HG03521 (cell line): ENCODE measurements at regions not wholly inside any gene's neighbourhood (a gene's known extent, or its start where the extent isn't known, plus 50 kb on each side); places are given as distances from the start of the nearest gene placed in this dataset.
"Not testable (repeated sequence)": the region's sequence is repeated elsewhere in the genome, so short reads cannot be mapped to it uniquely, and the experiment has no call there.

Experiments used
- ATAC-seq: cut with Tn5 transposase; IDR thresholded peaks from one replicate; pipeline ENCODE4 v1.9.1; 2021; ENCODE audit warnings: mild to moderate bottlenecking, moderate library complexity; ENCODE audit not compliant: unreplicated experiment

- no peak for ATAC-seq
Measured at GRCh38 chr1:121443001-121443540, 258.3 kb downstream of the SRGAP2C start.

GRCh38 chr1:121444096-121444495, 259.3 kb downstream of the SRGAP2C start:
- ATAC-seq: no peak

DNA sequence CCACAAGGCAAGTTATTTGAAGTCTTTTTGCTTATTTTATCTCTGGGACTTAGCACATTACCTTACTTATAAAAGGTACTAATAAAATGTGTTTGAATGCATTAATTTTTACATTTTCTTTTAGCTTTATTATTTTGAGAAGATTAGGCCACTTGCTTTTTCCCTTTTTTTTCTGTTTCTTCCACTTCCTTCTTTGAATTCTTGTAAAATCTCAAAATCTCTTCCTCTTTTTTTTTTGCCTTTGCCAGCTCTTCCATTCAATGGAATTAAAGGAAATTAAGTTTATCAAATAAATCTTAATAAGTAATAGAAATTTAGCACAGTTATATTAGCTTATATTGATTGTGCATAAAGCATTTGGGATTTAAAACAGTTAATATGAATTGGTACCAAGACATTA, 260.9 kb downstream of the SRGAP2C start:
- no peak for ATAC-seq

DNA sequence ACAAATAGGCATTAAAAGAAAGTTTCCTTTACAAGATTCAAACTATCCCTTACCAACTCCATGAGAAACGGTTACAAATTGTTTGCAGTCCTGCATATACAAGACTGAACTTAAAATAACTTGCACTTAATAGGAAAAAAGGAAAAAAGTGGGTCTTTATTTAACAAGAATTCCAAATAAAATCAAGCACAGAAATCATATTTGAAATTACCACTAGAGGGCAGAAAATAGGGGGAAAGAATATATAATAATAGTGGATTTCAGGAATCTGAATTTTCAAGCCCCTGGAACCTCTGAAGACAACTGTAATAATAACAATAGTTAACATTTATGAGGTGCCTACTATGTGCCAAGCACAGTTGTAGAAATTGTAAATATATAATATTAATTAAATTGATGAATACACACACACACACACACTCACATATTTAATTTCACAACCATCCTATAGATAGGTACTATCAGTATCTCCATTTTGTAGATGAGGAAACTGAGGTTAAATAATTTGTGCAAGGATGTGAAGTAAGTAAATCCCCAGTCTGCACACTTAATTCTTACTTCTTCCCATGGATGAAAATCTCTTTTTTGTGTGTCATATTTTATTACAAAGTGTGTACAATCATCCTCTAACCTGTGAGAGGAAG, 262.6 kb downstream of the SRGAP2C start:
- ATAC-seq: not testable (repeated sequence)

GRCh38 chr1:121448064-121448463, 263.3 kb downstream of the SRGAP2C start:
- not testable (repeated sequence) for ATAC-seq

DNA sequence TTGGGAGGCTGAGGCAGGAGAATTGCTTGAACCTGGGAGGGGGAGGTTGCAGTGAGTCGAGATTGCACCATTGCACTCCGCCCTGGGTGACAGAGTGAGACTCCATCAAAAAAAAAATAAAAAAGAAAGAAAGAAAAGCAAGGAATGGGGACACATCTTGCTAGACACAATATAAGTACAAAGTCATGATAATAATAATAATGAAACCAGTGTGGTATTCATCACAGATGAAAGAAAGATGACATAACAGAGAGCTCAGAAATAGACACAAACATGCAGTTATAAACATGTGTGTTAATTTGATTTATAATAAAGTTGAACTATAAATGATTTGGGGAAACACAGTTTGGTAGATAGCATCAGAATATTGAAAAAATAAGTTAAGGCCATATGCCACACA, 264.1 kb downstream of the SRGAP2C start:
- ATAC-seq: no peak

DNA sequence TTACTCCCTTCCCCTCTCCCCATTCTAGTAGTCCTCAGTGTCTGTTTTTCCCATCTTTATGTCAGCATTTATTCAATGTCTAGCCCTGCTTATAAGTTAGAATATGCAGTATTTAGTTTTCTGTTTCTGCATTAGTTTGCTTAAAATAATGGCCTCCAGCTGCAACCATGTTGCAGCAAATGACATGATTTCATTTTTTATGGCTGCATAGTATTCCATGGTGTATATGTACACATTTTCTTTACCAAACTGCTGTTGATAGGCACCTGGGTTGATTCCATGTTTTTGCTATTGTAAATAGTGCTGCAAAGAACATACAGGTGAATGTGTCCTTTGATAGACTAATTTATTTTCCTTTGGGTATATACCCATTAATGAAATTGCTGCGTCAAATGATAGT, 267.7 kb downstream of the SRGAP2C start:
- no peak for ATAC-seq

DNA sequence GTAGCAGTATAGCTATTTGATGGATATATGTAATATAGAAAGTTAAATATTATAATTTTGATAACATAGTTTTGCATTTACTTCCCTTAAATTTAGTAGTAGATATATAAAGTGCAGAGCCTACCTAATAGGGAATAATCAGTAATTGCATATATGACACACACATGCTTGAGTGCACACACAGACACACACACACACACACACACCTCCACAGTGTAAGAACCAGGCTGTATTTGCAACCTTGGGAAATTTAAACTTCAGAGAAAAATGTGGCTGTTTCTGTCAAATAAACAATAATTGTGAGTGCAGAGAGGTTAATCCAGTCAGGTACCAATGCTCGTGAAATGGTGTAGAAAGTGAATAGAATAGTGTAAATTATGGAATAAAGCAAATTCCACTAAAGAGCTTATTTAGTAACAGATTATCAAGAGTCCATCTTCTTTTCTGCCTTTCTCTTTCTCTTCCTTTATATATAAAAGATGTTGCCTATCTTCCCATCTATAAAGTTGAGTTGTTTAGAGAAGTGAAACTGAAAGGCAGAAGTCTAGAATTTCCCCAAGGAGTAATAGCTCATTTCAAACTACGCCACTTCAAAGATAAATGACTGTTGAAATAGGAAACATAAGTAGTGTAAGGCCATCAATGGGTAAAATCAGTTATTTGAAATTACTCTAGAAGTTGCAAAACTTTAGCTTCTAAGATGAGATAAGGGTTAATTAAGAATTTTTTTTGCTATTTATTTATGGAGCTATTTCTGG, 273.7 kb downstream of the SRGAP2C start:
- peak; percentile 88 for ATAC-seq

DNA sequence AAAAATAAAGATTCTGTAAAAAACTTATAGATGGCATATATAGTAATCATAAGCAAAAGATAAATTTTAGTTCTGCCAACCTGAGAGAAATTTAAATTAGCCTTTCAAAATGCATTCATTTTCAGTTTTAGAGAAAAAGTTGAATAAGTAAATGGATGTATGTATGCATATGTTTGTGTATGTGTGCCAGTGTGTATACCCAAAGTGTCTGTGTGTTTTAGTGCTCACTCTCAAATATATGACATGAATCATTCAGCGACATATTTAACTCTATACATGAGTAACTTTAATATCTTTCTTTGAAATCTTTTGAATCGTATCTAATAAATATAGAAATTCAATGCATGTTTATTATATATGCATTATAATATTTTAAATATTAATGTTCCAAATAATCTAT, 274.5 kb downstream of the SRGAP2C start:
- ATAC-seq: no peak

- not testable (repeated sequence) for ATAC-seq
Measured at GRCh38 chr1:121469395-121469794, 284.6 kb downstream of the SRGAP2C start.

- ATAC-seq: not testable (repeated sequence)
Measured at GRCh38 chr1:121470401-121470800, 285.6 kb downstream of the SRGAP2C start.

GRCh38 chr1:121471523-121471922, 286.7 kb downstream of the SRGAP2C start:
- ATAC-seq: peak; percentile 88

DNA sequence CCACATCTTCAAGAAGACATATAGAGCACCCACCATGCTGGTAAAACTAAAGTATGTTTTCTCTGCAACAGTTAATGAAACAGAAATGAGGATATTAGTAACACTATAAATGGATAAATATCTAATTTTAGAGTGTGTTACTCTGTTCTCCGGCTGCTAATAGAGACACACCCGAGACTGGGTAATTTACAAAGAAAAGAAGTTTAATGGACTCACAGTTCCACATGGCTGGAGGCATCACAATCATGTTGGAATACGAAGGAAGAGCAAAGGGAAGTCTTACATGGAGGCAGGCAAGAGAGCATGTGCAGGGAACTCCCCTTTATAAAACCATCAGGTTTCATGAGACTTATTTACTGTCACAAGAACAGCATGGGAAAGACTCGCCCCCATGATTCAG, 287.2 kb downstream of the SRGAP2C start:
- no peak for ATAC-seq

GRCh38 chr1:121483234-121483633, 298.5 kb downstream of the SRGAP2C start:
- no peak for ATAC-seq

DNA sequence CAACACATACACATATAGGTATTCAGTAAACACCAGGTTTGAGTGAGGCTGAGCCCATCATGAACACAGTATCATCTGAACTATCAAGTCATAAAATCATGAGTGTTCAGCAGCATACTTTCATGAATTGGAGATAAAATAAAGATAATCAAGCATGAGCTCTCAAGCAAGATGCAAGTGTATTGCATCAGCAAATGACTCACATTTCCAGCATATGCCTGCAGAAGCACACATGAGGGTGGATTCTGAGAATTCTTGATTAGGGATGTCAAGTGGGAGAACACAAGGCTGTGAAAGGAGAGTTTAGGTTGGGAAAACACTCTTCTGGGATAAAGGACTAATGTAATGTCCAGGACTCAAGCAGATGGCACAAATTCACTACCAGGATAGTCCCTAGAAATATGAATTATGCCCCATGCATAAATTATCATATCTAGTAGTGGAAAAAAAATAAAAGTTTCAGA, 299.2 kb downstream of the SRGAP2C start:
- ATAC-seq: no peak

GRCh38 chr1:121494796-121495195, 310.0 kb downstream of the SRGAP2C start:
- not testable (repeated sequence) for ATAC-seq

DNA sequence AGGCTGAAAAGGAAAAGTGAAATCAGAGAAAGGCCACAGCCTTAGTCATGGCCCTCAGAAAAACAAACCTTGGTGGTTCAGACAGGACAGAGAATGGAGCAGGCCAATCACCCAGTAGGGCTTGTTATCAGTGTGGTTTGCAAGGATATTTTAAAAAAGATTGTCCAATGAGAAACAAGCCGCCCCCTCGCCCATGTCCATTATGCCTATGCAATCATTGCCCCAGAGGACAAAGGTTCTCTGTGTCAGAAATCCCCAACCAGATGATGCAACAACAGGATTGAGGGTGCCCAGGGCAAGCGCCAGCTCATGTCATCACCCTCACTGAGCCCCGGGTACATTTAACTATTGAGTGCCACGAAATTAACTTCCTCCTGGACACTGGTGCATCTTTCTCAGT, 326.7 kb downstream of the SRGAP2C start:
- not testable (repeated sequence) for ATAC-seq

GRCh38 chr1:121511876-121512275, 327.1 kb downstream of the SRGAP2C start:
- ATAC-seq: not testable (repeated sequence)

DNA sequence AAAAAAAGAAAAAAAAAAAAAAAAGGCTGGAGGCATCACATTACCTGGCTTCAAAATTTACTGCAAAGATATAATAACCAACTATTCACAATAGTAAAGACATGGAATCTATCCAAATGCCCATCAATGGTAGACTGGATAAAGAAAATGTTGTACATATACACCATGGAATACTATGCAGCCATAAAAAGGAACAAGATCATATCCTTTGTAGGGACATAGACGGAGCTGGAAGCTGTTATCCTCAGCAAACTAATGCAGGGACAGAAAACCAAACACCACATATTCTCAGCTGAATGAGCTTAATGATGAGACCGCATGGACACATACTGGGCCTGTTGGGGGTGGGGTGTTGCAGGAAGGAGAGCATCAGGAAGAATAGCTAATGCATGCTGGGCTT, 330.5 kb downstream of the SRGAP2C start:
- ATAC-seq: no peak

DNA sequence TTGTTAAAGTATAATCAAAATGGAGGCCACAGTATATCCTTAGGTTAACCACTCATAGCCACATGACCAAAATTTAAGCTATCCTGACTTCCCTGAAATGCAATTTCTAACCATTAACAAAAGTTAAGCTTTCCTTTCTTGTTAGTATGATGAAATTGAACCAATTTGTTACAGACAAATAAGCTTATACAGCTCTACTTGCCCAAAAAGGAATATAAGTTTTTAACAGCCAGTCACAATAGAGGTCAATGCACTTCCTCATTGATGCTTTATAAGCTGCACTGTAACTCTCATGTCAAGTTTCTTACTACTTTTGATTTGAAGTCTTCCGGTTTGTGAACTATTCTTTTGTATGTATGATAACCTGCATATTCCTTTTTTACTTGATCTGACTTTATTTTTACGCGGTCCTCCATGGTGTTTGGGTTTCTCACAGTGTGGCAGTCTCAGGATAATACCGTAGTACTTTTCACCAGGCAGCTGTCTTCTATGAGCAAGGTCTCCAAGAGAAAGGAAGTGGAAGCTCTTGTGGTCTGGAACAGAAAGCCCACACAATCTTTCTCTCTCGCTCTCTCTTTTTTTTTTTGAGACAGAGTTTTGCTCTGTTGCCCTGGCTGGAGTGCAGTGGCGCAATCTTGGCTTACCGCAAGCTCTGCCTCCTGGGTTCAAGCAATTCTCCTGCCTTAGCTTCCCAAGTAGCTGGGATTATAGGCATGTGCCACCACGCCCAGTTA, 331.6 kb downstream of the SRGAP2C start:
- peak; percentile 74 for ATAC-seq

DNA sequence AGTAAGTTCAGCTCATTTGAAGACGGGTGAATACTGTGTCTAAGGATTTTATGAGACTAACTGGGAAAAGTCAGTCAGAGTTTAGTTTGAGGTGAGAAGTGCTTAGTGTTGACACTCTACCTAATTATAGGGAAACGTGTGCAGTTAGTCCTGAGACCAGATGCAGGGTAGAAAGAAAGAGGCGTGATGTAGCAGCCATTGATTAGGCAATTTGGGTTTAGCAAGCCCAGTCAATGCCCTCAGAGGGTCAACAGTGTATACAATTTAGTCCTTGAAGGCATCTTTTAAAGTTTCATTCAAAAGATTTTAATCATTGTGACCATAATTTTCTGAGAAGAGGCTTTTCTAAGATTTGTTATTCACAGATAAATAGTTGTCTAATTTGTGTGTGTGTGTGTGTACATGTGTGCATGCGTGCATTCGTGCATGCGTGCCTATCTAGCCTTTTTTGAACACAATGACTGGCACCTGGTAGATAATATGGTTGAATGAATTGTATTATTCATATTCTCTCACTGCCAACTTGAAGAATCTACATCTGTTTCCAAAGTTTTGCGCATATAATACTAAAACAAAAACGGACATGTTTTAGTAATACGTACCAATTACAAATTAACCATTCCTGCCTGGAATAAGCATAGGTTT, 332.9 kb downstream of the SRGAP2C start:
- no peak for ATAC-seq
